B cell (primary cell): ENCODE measurements at regions not wholly inside any gene's neighbourhood (a gene's known extent, or its start where the extent isn't known, plus 50 kb on each side); places are given as distances from the start of the nearest gene placed in this dataset.
"Not testable (repeated sequence)": the region's sequence is repeated elsewhere in the genome, so short reads cannot be mapped to it uniquely, and the experiment has no call there.

ENCODE experiments used
- ATAC-seq: fragments of 200-7000 bp; cut with Tn5 transposase; one replicate; pipeline ENCODE4 v1.10.0; 2021; ENCODE audit warnings: low read depth, mild to moderate bottlenecking, moderate number of reproducible peaks, moderate library complexity
- CTCF ChIA-PET: fragments of 350-600 bp; sonication (Branson Sonifier 250); formaldehyde crosslinking; loops from one replicate; lab custom pipeline; 2021; ENCODE audit warnings: antibody characterized with exemption, inconsistent platforms; lab: Charles Lee
- POLR2A ChIA-PET: fragments of 350-600 bp; sonication (Branson Sonifier 250); formaldehyde crosslinking; loops from one replicate; lab custom pipeline; 2021; ENCODE audit warnings: antibody characterized with exemption; lab: Charles Lee
- DNase-seq: peaks from one replicate; pipeline ENCODE4 v3.0.0; 2013
- H2AFZ ChIP-seq: 2 replicates; pipeline ENCODE4 v1.6.1; 2012; ENCODE audit warnings: mild to moderate bottlenecking, low read depth, low read length; ENCODE audit not compliant: insufficient read depth, poor library complexity, severe bottlenecking
- H3K27ac ChIP-seq, 2 donors: 1 replicate in 1 of 2; 2 replicates in 1 of 2; pipeline ENCODE4 v1.5.1; 2012 to 2013; ENCODE audit warnings: low read length in 2 of 2, mild to moderate bottlenecking in 2 of 2, moderate library complexity in 1 of 2
- H3K27me3 ChIP-seq, 4 experiments: fragments of 200-600 bp in 1 of 4; sonication (generic) in 1 of 4; replicated peaks in 1 of 4; 1 replicate in 2 of 4; 2 replicates in 2 of 4; pipeline versions ENCODE4 v1.6.1 to v1.7.0; 2013 to 2016; ENCODE audit warnings: low read length in 3 of 4, mild to moderate bottlenecking in 2 of 4, mixed read lengths in 1 of 4, moderate library complexity in 1 of 4; ENCODE audit not compliant: insufficient read depth in 4 of 4, control insufficient read depth in 3 of 4; ENCODE audit errors: control extremely low read depth in 1 of 4
- H3K36me3 ChIP-seq, 2 experiments: replicated peaks in 1 of 2; 1 replicate in 1 of 2; 2 replicates in 1 of 2; pipeline versions ENCODE4 v1.6.1 to v1.7.1; 2013; ENCODE audit warnings: low read length in 1 of 2; ENCODE audit not compliant: insufficient read depth in 2 of 2, control insufficient read depth in 1 of 2; ENCODE audit errors: control extremely low read depth in 1 of 2, extremely low read depth in 1 of 2
- H3K4me1 ChIP-seq, 2 donors: fragments of 200-600 bp in 1 of 2; sonication (generic) in 1 of 2; 1 replicate in 1 of 2; 2 replicates in 1 of 2; pipeline versions ENCODE4 v1.5.1 to v1.6.1; 2013 to 2017; ENCODE audit warnings: low read length in 2 of 2; ENCODE audit not compliant: control insufficient read depth in 2 of 2, insufficient read depth in 2 of 2
- H3K4me2 ChIP-seq: replicated peaks from 2 replicates; pipeline ENCODE3; 2012; ENCODE audit warnings: mild to moderate bottlenecking, low read depth, low read length; ENCODE audit not compliant: poor library complexity, severe bottlenecking
- H3K4me3 ChIP-seq, 5 experiments: fragments of 200-600 bp in 1 of 5; sonication (generic) in 1 of 5; 1 replicate in 3 of 5; 2 replicates in 2 of 5; pipeline versions ENCODE4 v1.5.1 to v1.7.0; 2011 to 2016; ENCODE audit warnings: low read length in 4 of 5, mild to moderate bottlenecking in 4 of 5, low read depth in 2 of 5, control low read depth in 1 of 5, moderate library complexity in 1 of 5; ENCODE audit not compliant: insufficient read depth in 1 of 5; ENCODE audit errors: control extremely low read depth in 1 of 5, extremely low read depth in 1 of 5
- H3K79me2 ChIP-seq: fragments of 200-600 bp; sonication (generic); one replicate; pipeline ENCODE4 v1.6.0; 2016; ENCODE audit warnings: low read length; ENCODE audit not compliant: control insufficient read depth, insufficient read depth
- H3K9ac ChIP-seq: fragments of 200-600 bp; sonication (generic); 2 replicates; pipeline ENCODE4 v1.6.1; 2017; ENCODE audit warnings: mild to moderate bottlenecking, low read length, moderate library complexity
- H3K9me3 ChIP-seq, 3 donors: one replicate each; pipeline versions ENCODE4 v1.6.1 to v1.7.1; 2013; ENCODE audit warnings: low read length in 2 of 3; ENCODE audit not compliant: control insufficient read depth in 2 of 3, insufficient read depth in 1 of 3; ENCODE audit errors: control extremely low read depth in 1 of 3
- H4K20me1 ChIP-seq: 2 replicates; pipeline ENCODE4 v1.6.0; 2012; ENCODE audit warnings: mild to moderate bottlenecking, low read length; ENCODE audit not compliant: insufficient read depth, control insufficient read depth, poor library complexity, severe bottlenecking
- H3K27ac Mint-ChIP-seq: one replicate; pipeline ENCODE4 v1.8.0; 2021; ENCODE audit warnings: mixed read lengths
- H3K27me3 Mint-ChIP-seq: one replicate; pipeline ENCODE4 v1.8.0; 2021; ENCODE audit warnings: mixed read lengths
- H3K4me1 Mint-ChIP-seq: one replicate; pipeline ENCODE4 v1.8.0; 2021; ENCODE audit warnings: mixed read lengths
- H3K4me3 Mint-ChIP-seq: one replicate; pipeline ENCODE4 v1.8.0; 2021; ENCODE audit warnings: mixed read lengths
- H3K9me3 Mint-ChIP-seq: one replicate; pipeline ENCODE4 v1.8.0; 2022; ENCODE audit warnings: mixed read lengths; ENCODE audit not compliant: insufficient read depth
- CTCF ChIP-seq: fragments of 200-600 bp; IDR thresholded peaks from one replicate; pipeline ENCODE4 v1.8.0; 2022; ENCODE audit warnings: antibody characterized with exemption, mild to moderate bottlenecking
- EZH2 ChIP-seq: IDR thresholded peaks from 2 replicates; pipeline ENCODE4 v1.6.1; 2012; ENCODE audit warnings: borderline replicate concordance, low read depth, mild to moderate bottlenecking, moderate library complexity, low read length; ENCODE audit not compliant: insufficient read depth, poor library complexity, severe bottlenecking
- whole genome bisulfite sequencing: methylation state at CpG from one replicate; pipeline ENCODE4 v1.1.5; 2013; ENCODE audit warnings: missing lambda C conversion rate; ENCODE audit not compliant: insufficient coverage; 5-methylcytosine and 5-hydroxymethylcytosine counted together
- intact Hi-C: fragments of 100-400 bp; cut with micrococcal nuclease; formaldehyde crosslinking; loops from one replicate; pipeline ENCODE4 v1.10.0; 2022

DNA sequence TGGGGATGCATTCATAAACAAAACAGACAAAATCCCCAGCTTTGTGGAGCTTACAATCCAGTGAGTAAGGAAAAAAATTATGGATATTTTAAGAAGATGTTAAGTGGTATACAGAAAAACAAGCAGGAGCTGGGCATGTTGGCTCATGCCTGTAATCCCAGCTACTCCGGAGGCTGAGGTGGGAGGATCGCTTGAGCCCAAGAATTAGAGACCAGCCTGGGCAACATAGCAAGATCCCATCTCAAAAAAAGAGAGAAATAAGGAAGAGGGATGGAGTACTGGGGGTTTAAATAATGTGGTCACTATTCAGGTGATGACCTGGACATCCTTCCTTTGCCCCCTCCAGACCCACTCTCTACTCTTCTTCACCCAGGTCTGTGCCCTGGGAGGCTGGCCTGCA, 55.0 kb upstream of the MDGA1 start:
- Histone ChIP-seq H3K4me3 (no peak overlapping the region), H4K20me1 (no peaks in the 10 kb centered on the region), H3K27me3 (peaks cover 0 to 9% (median 0%) of the 10 kb centered on the region in 4 experiments), H3K4me1 (no peaks in the 10 kb centered on the region), H2AFZ (no peak overlapping the region), H3K4me2 (no peak overlapping the region), H3K27ac (no peak overlapping the region), H3K9ac (no peak overlapping the region), H3K36me3 (no peaks in the 10 kb centered on the region), H3K79me2 (no peaks in the 10 kb centered on the region), H3K9me3 (no peaks in the 10 kb centered on the region)
- ChIA-PET POLR2A (no interaction called here), CTCF (no interaction called here)
- 100% methylated on average over 2 of the region's 2 CpGs for WGBS
- Mint-ChIP-seq H3K27ac (no peak overlapping the region), H3K9me3 (no peaks in the 10 kb centered on the region), H3K4me1 (no peaks in the 10 kb centered on the region), H3K27me3 (peaks cover 11% of the 10 kb centered on the region), H3K4me3 (no peak overlapping the region)
- no peak for DNase-seq
- no peak for TF ChIP-seq CTCF
- TF ChIP-seq EZH2 = no peak
- ATAC-seq = no peak
- intact Hi-C loops = no loop called here

DNA sequence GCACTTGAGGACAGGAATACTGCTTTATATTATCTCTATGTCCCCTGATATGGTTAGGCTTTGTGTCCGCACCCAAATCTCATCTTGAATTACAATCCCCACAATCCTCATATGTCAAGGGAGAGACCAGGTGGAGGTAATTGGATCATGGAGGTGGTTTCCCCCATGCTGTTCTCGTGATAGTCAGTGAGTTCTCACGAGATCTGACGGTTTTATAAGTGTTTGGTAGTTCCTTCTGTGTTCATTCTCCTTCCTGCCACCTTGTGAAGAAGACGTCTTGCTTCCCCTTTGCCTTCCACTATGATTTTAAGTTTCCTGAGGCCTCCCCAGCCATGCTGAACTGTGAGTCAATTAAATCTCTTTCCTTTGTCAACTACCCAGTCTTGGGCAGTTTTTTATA, 51.7 kb upstream of the MDGA1 start:
- H4K20me1 ChIP-seq, H3K4me3 ChIP-seq, H3K4me2 ChIP-seq, H3K9ac ChIP-seq, H3K4me3 Mint-ChIP-seq, H3K9me3 ChIP-seq, H3K27ac ChIP-seq, H3K36me3 ChIP-seq, intact Hi-C loops, H3K79me2 ChIP-seq, H3K4me1 Mint-ChIP-seq, H3K27ac Mint-ChIP-seq, H3K27me3 ChIP-seq, DNase-seq, ATAC-seq, POLR2A ChIA-PET, H3K4me1 ChIP-seq, H2AFZ ChIP-seq, H3K9me3 Mint-ChIP-seq: not testable (repeated sequence)
- H3K27me3 Mint-ChIP-seq = peaks cover 15% of the 10 kb centered on the region
- CTCF ChIA-PET = interaction anchor here (0.5 kb wide), 1 partner anchor 423 kb away, joined by 4 read pairs; no protein-coding TSS in a partner anchor
- WGBS = no CpG with 5 or more reads among the region's 5 CpGs
